ENCODE measurements at regions not wholly inside any gene's neighbourhood (a gene's known extent, or its start where the extent isn't known, plus 50 kb on each side); places are given as distances from the start of the nearest gene placed in this dataset.

GRCh38 chr6:121925534-121926255 is 473.8 kb upstream of the HSF2 start:
- TF ChIP-seq POLR2AphosphoS5 (IDR thresholded peaks at IDR 0.05; ENCODE audit: low read depth, low read length) (no peak), POLR2A (IDR thresholded peaks at IDR 0.05; ENCODE audit: low read depth, low read length) (no peak), TAF1 (IDR thresholded peaks at IDR 0.05; ENCODE audit: low read depth, low read length) (no peak)
